ENCODE measurements at regions not wholly inside any gene's neighbourhood (a gene's known extent, or its start where the extent isn't known, plus 50 kb on each side); places are given as distances from the start of the nearest gene placed in this dataset.

DNA sequence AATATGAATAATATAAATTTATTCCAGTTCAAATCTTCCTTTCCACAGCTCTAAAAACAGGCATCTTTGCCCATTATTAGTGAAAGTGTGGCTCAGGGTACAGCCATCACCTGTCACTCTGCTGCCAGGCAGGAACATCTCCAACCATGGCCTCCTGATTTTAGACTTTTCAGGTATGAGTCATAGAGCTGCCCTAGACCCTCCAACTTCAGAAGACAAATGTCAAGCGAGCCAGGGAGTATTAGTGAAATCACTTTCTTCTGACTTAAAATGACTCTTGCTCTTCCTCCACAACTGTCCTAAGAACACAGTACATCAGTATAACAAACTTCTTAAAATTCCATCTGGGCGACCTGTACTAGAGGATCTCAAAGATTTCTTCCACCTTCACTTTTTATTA lies 78.1 kb upstream of the AKAP13 start:
- TF ChIP-seq, protein P1, sequence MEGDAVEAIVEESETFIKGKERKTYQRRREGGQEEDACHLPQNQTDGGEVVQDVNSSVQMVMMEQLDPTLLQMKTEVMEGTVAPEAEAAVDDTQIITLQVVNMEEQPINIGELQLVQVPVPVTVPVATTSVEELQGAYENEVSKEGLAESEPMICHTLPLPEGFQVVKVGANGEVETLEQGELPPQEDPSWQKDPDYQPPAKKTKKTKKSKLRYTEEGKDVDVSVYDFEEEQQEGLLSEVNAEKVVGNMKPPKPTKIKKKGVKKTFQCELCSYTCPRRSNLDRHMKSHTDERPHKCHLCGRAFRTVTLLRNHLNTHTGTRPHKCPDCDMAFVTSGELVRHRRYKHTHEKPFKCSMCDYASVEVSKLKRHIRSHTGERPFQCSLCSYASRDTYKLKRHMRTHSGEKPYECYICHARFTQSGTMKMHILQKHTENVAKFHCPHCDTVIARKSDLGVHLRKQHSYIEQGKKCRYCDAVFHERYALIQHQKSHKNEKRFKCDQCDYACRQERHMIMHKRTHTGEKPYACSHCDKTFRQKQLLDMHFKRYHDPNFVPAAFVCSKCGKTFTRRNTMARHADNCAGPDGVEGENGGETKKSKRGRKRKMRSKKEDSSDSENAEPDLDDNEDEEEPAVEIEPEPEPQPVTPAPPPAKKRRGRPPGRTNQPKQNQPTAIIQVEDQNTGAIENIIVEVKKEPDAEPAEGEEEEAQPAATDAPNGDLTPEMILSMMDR (conservative IDR thresholded peaks at IDR 0.05; ENCODE audit: low read depth, low read length), result no peak
- TF ChIP-seq SMC3 (IDR thresholded peaks at IDR 0.05; ENCODE audit: low read depth, low read length) (no peak), BHLHE40 (IDR thresholded peaks at IDR 0.05; ENCODE audit: low read depth, low read length) (no peak), CHD1 (IDR thresholded peaks at IDR 0.05; ENCODE audit: low read depth, low read length) (no peak), POLR2A (IDR thresholded peaks at IDR 0.05; ENCODE audit: low read depth, low read length) (no peak), FOS (IDR thresholded peaks at IDR 0.05; ENCODE audit: low read depth, low read length) (no peak), RAD21 (IDR thresholded peaks at IDR 0.05; ENCODE audit: low read length) (no peak), MAZ (IDR thresholded peaks at IDR 0.05; ENCODE audit: borderline replicate concordance, low read depth, low read length) (no peak), RFX5 (IDR thresholded peaks at IDR 0.05; ENCODE audit: low read depth, low read length) (no peak), CEBPB (IDR thresholded peaks at IDR 0.05; ENCODE audit: low read depth, low read length) (no peak), RCOR1 (IDR thresholded peaks at IDR 0.05; ENCODE audit: insufficient replicate concordance, low read length) (no peak), MXI1 (IDR thresholded peaks at IDR 0.05; ENCODE audit: borderline replicate concordance, low read depth, low read length) (no peak), NFE2L2 (IDR thresholded peaks at IDR 0.05; ENCODE audit: low read depth, low read length) (no peak)
- TF ChIP-seq, protein P2, sequence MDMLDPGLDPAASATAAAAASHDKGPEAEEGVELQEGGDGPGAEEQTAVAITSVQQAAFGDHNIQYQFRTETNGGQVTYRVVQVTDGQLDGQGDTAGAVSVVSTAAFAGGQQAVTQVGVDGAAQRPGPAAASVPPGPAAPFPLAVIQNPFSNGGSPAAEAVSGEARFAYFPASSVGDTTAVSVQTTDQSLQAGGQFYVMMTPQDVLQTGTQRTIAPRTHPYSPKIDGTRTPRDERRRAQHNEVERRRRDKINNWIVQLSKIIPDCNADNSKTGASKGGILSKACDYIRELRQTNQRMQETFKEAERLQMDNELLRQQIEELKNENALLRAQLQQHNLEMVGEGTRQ (IDR thresholded peaks at IDR 0.05; ENCODE audit: low read depth, low read length), result no peak

Measured in IMR-90 (cell line).